ENCODE measurements at regions not wholly inside any gene's neighbourhood (a gene's known extent, or its start where the extent isn't known, plus 50 kb on each side); places are given as distances from the start of the nearest gene placed in this dataset.
"Not testable (repeated sequence)": the region's sequence is repeated elsewhere in the genome, so short reads cannot be mapped to it uniquely, and the experiment has no call there.

DNA sequence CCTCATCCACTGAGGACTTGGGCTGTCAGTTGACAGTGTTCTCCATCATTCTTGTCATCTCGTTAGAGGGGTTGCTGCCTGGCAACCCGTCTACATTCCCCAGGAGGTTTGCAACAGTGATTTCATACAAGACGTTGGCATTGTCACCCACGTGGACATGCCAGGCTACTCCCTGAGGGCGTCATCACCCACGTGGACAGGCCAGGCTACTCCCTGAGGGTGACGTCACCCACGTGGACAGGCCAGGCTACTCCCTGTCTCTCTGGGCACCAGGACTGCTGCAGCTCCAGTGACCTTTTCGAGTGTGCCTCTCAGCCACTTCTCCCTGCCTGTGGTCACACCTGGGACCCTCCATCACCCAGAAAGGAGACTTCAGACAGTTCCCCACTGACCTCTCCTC is 212.1 kb upstream of the NUPR2 start:
- not testable (repeated sequence) for TF ChIP-seq CTCF (conservative IDR thresholded peaks at IDR 0.05; ENCODE audit: low read depth, low read length); EZH2 (IDR thresholded peaks at IDR 0.05; ENCODE audit: borderline replicate concordance, low read depth, low read length, poor library complexity, severe bottlenecking)

All from A673 (cell line).